Right lobe of liver (tissue), 4 donors: ENCODE measurements at regions not wholly inside any gene's neighbourhood (a gene's known extent, or its start where the extent isn't known, plus 50 kb on each side); places are given as distances from the start of the nearest gene placed in this dataset.

Experiments used
- CTCF ChIP-seq, 4 donors: fragments of 200-600 bp in 3 of 4; fragments of 450-650 bp in 1 of 4; IDR thresholded peaks; one replicate each; pipeline versions ENCODE4 v1.5.1 to v1.8.0; 2016 to 2022; ENCODE audit warnings: antibody characterized with exemption in 4 of 4, mild to moderate bottlenecking in 2 of 4
- POLR2A ChIP-seq: fragments of 450-650 bp; IDR thresholded peaks from one replicate; pipeline ENCODE4 v1.6.1; 2017; ENCODE audit warnings: antibody characterized with exemption, mild to moderate bottlenecking
- donor health status: DM: no; HTN: no; CAD: no.
- donor health status: DM: no; HTN: no; CAD: no.
- donor health status: DM: no; HTN: yes; CAD: no.

- TF ChIP-seq CTCF (IDR thresholded peaks at IDR 0.05) (no peak), POLR2A (no peak)
These were observed 90.4 kb downstream of the SLC2A10 start for GRCh38 chr20:46799781-46800408.
